ENCODE measurements at regions not wholly inside any gene's neighbourhood (a gene's known extent, or its start where the extent isn't known, plus 50 kb on each side); places are given as distances from the start of the nearest gene placed in this dataset.

DNA sequence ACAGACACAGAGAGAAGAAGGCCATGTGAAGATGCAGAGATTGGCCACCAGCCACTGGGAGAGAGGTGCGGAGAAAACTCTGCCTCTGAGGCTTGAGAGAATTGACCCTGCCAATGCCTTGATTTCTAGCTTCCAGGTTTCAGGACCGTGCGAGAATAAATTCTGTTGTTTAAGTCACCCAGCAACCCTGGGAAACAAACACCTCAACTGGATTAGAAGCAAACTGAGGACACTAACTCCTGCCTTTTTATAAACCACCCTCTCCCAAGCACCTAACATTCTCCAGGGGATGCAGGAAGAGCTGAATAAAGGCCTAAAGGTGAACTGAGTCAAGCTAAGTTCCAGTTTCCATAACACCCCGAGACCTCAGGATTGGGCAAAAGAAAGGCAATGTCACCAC lies 136.1 kb downstream of the ANKRD60 start:
- TF ChIP-seq EZH2 (IDR thresholded peaks at IDR 0.05; ENCODE audit: borderline replicate concordance, low read depth, low read length, poor library complexity, severe bottlenecking) = no peak
- TF ChIP-seq, protein P1, sequence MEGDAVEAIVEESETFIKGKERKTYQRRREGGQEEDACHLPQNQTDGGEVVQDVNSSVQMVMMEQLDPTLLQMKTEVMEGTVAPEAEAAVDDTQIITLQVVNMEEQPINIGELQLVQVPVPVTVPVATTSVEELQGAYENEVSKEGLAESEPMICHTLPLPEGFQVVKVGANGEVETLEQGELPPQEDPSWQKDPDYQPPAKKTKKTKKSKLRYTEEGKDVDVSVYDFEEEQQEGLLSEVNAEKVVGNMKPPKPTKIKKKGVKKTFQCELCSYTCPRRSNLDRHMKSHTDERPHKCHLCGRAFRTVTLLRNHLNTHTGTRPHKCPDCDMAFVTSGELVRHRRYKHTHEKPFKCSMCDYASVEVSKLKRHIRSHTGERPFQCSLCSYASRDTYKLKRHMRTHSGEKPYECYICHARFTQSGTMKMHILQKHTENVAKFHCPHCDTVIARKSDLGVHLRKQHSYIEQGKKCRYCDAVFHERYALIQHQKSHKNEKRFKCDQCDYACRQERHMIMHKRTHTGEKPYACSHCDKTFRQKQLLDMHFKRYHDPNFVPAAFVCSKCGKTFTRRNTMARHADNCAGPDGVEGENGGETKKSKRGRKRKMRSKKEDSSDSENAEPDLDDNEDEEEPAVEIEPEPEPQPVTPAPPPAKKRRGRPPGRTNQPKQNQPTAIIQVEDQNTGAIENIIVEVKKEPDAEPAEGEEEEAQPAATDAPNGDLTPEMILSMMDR (conservative IDR thresholded peaks at IDR 0.05; ENCODE audit: low read depth, low read length) = no peak
